GM23338 (cell line): ENCODE measurements at regions not wholly inside any gene's neighbourhood (a gene's known extent, or its start where the extent isn't known, plus 50 kb on each side); places are given as distances from the start of the nearest gene placed in this dataset.

Experiments
- CREB1 ChIP-seq: fragments of 250-450 bp; sonication (Bioruptor Pico); IDR thresholded peaks from 2 replicates; pipeline ENCODE4 v1.5.0; 2020; ENCODE audit warnings: low read depth, mild to moderate bottlenecking, moderate library complexity
- CTCF ChIP-seq, 2 experiments: fragments of 200-600 bp in 1 of 2; sonication (generic) in 1 of 2; conservative IDR thresholded peaks; 2 replicates each; pipeline versions ENCODE4 v1.5.1 to v1.6.1; 2016 to 2017; ENCODE audit warnings: antibody characterized with exemption in 2 of 2, low read depth in 2 of 2, mild to moderate bottlenecking in 2 of 2, moderate library complexity in 1 of 2
- EZH2 ChIP-seq: fragments of 200-600 bp; sonication (generic); IDR thresholded peaks from one replicate; pipeline ENCODE4 v1.8.0; 2017; ENCODE audit warnings: antibody characterized with exemption, mild to moderate bottlenecking, low read depth; ENCODE audit not compliant: unreplicated experiment

- TF ChIP-seq EZH2: no peak
- no peak for TF ChIP-seq CREB1 (CRISPR knock-in tag)
- no peak for TF ChIP-seq CTCF (conservative IDR thresholded peaks at IDR 0.05; ENCODE audit: low read depth in 2 of 2)
These were observed 296.7 kb downstream of the FBXW7 start for GRCh38 chr4:152239216-152239615.
